A673 (cell line): ENCODE measurements at regions not wholly inside any gene's neighbourhood (a gene's known extent, or its start where the extent isn't known, plus 50 kb on each side); places are given as distances from the start of the nearest gene placed in this dataset.

Experiments used
- BruUV-seq: library from RNA; stranded (reverse); fragments of 400-500 nt; replicated peaks from 2 replicates; lab custom pipeline; 2021; lab: Mats Ljungman, UMichigan
- CTCF ChIA-PET: fragments of 300-600 bp; sonication (Branson Sonifier 250); formaldehyde crosslinking; loops from one replicate; lab custom pipeline; 2022; ENCODE audit warnings: antibody characterized with exemption; lab: Charles Lee
- POLR2A ChIA-PET: fragments of 300-600 bp; sonication (Branson Sonifier 250); formaldehyde crosslinking; loops from one replicate; lab custom pipeline; 2022; ENCODE audit warnings: antibody characterized with exemption; ENCODE audit not compliant: low non-redundant PET; lab: Charles Lee
- DNase-seq: peaks from one replicate; pipeline ENCODE4 v3.0.0-alpha.2; 2015; ENCODE audit warnings: low spot score
- H3K27ac ChIP-seq: fragments of 200-600 bp; sonication (generic); 2 replicates; pipeline ENCODE4 v1.5.1; 2016; ENCODE audit warnings: mixed run types, low read depth, mild to moderate bottlenecking, mixed read lengths, antibody characterized with exemption, low read length; ENCODE audit not compliant: poor library complexity, severe bottlenecking
- H3K27me3 ChIP-seq: fragments of 200-600 bp; sonication (generic); replicated peaks from 2 replicates; pipeline ENCODE4 v1.6.1; 2017; ENCODE audit warnings: mixed run types, low read depth, mild to moderate bottlenecking, mixed read lengths, antibody characterized with exemption, low read length; ENCODE audit not compliant: insufficient read depth, poor library complexity
- H3K36me3 ChIP-seq: fragments of 200-600 bp; sonication (generic); 2 replicates; pipeline ENCODE4 v1.6.1; 2016; ENCODE audit warnings: mixed run types, mild to moderate bottlenecking, mixed read lengths, antibody characterized with exemption, low read length; ENCODE audit not compliant: insufficient read depth, poor library complexity, severe bottlenecking
- H3K4me1 ChIP-seq: fragments of 200-600 bp; sonication (generic); 2 replicates; pipeline ENCODE4 v1.6.1; 2017; ENCODE audit warnings: mixed run types, mild to moderate bottlenecking, mixed read lengths, antibody characterized with exemption, low read length; ENCODE audit not compliant: insufficient read depth, poor library complexity, severe bottlenecking
- H3K4me3 ChIP-seq: fragments of 200-600 bp; sonication (generic); 2 replicates; pipeline ENCODE4 v1.5.1; 2016; ENCODE audit warnings: low read depth, mixed run types, mild to moderate bottlenecking, mixed read lengths, low read length; ENCODE audit not compliant: poor library complexity, severe bottlenecking
- H3K9me3 ChIP-seq: fragments of 200-600 bp; sonication (generic); 2 replicates; pipeline ENCODE4 v1.6.1; 2016; ENCODE audit warnings: mixed run types, low read depth, mild to moderate bottlenecking, mixed read lengths, antibody characterized with exemption, low read length; ENCODE audit not compliant: poor library complexity, severe bottlenecking
- EZH2 ChIP-seq: fragments of 200-600 bp; sonication (generic); IDR thresholded peaks from 2 replicates; pipeline ENCODE4 v1.6.1; 2017; ENCODE audit warnings: borderline replicate concordance, low read depth, mild to moderate bottlenecking, mixed read lengths, antibody characterized with exemption, low read length; ENCODE audit not compliant: poor library complexity, severe bottlenecking
- intact Hi-C: fragments of 100-400 bp; cut with micrococcal nuclease; formaldehyde crosslinking; loops from one replicate; pipeline ENCODE4 v1.10.0; 2022; ENCODE audit not compliant: unreplicated experiment
- TF ChIP-seq, protein P1 (sequence below): fragments of 300-800, 200-600 bp; sonication (generic); conservative IDR thresholded peaks from 2 replicates; pipeline ENCODE4 v1.5.1; 2017; ENCODE audit warnings: low read depth, mild to moderate bottlenecking, antibody characterized with exemption, low read length, moderate library complexity, mixed read lengths

DNA sequence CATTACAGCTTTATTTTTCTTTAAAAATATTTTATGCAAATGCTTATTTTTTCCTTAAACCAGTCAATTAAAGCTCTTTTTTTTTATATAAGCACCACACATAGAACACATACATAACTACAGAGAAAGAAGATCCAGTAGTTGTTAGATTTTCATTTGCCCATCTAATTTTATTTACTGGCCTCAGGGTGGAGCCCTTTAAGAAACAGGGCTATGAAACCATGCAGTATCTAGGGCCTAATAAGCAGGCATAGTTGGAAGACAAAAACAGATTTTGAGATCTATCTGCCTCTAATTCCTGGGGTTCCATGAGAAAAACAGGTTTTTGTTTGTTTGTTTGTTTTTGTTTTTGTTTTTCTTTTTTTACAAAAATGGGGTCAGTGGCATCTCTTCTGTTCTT is 120.6 kb downstream of the BCHE start:
- H3K4me3 ChIP-seq: no peak overlapping the region
- no peaks in the 10 kb centered on the region for H3K4me1 ChIP-seq
- H3K27me3 ChIP-seq: no peaks in the 10 kb centered on the region
- TF ChIP-seq, protein P1, sequence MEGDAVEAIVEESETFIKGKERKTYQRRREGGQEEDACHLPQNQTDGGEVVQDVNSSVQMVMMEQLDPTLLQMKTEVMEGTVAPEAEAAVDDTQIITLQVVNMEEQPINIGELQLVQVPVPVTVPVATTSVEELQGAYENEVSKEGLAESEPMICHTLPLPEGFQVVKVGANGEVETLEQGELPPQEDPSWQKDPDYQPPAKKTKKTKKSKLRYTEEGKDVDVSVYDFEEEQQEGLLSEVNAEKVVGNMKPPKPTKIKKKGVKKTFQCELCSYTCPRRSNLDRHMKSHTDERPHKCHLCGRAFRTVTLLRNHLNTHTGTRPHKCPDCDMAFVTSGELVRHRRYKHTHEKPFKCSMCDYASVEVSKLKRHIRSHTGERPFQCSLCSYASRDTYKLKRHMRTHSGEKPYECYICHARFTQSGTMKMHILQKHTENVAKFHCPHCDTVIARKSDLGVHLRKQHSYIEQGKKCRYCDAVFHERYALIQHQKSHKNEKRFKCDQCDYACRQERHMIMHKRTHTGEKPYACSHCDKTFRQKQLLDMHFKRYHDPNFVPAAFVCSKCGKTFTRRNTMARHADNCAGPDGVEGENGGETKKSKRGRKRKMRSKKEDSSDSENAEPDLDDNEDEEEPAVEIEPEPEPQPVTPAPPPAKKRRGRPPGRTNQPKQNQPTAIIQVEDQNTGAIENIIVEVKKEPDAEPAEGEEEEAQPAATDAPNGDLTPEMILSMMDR: no peak
- TF ChIP-seq EZH2: no peak
- H3K27ac ChIP-seq: no peak overlapping the region
- BruUV-seq: no TSS peak
- DNase-seq: no peak
- intact Hi-C loops: no loop called here
- ChIA-PET POLR2A (no interaction called here), CTCF (no interaction called here)
- no peaks in the 10 kb centered on the region for H3K36me3 ChIP-seq
- H3K9me3 ChIP-seq: no peaks in the 10 kb centered on the region

DNA sequence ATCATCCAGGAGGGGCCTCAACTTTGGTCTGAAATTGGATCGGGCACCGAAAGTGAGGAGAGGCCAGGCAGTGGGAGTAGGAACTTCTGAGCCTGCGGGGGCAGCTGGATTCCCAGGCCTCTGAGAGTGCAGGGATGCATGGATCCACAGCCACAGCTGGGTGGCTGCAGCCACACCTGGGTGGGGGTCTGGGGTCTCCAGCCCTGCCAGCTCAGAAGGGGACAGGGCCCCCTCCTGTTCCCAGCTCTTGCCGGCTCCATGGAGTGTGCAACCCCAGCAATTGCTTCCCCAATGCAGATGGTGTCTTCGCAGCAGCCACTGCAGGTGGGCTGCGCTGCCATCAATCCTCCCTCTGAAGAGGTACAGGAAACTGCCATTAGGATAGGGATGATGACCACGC is 123.7 kb downstream of the BCHE start:
- intact Hi-C loops: no loop called here
- POLR2A ChIA-PET: no interaction called here
- H3K27me3 ChIP-seq: no peaks in the 10 kb centered on the region
- H3K36me3 ChIP-seq: no peaks in the 10 kb centered on the region
- CTCF ChIA-PET: no interaction called here
- TF ChIP-seq EZH2: no peak
- TF ChIP-seq, protein P1: no peak
- H3K4me1 ChIP-seq: no peaks in the 10 kb centered on the region
- no peak overlapping the region for H3K4me3 ChIP-seq
- no peak overlapping the region for H3K27ac ChIP-seq
- no peaks in the 10 kb centered on the region for H3K9me3 ChIP-seq
- DNase-seq: no peak
- no TSS peak for BruUV-seq

DNA sequence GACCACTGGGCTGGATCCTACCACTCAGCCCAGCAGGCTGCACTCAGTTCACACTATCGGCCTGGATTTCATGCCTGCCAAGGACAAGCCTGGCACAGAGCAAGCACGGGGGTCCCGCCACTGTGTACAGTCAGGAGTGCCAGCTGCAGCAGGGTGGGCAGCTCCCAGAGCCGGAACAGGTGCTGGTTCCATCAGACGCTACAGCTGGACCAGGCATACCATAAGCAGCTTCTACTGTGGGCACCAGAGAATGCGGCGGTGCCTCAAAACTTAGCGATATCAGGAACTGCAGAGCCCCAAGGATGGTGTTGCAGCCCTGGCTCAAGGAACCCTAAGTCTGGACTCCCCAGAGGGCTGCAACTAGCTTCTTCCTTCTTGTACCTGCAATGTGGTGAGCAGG is 124.8 kb downstream of the BCHE start:
- intact Hi-C loops: no loop called here
- TF ChIP-seq EZH2: no peak
- TF ChIP-seq, protein P1: no peak
- H3K4me3 ChIP-seq: no peak overlapping the region
- no peaks in the 10 kb centered on the region for H3K9me3 ChIP-seq
- CTCF ChIA-PET: no interaction called here
- H3K36me3 ChIP-seq: no peaks in the 10 kb centered on the region
- no peak overlapping the region for H3K27ac ChIP-seq
- POLR2A ChIA-PET: no interaction called here
- H3K4me1 ChIP-seq: no peaks in the 10 kb centered on the region
- H3K27me3 ChIP-seq: no peaks in the 10 kb centered on the region
- no peak for DNase-seq
- BruUV-seq: no TSS peak
